Left renal cortex interstitium (tissue), 4 donors: ENCODE measurements at regions not wholly inside any gene's neighbourhood (a gene's known extent, or its start where the extent isn't known, plus 50 kb on each side); places are given as distances from the start of the nearest gene placed in this dataset.

Experiments
- DNase-seq, 4 donors: peaks; one replicate each; pipeline ENCODE4 v3.0.0-alpha.2; 2013; ENCODE audit warnings: low read depth in 4 of 4, low spot score in 2 of 4, missing footprints in 1 of 4

DNA sequence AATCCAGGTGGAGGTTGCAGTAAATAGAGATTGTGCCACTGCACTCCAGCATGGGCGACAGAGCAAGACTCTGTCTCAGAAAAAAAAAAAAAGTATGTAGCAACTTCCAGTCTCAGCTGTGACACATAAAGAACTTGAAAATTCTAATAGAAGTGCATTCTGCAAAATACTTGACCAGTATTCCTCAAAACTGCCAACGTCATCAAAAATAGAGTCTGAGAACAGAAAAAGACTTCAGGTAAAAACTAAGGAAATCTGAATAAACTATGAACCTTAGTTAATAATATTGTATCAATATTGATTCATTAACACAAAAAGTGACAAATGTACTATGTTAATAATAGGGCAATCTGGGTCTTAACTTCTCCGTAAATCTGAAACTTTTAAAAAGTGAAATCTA, 76.7 kb upstream of the WDR75 start:
- DNase-seq, result no peak

DNA sequence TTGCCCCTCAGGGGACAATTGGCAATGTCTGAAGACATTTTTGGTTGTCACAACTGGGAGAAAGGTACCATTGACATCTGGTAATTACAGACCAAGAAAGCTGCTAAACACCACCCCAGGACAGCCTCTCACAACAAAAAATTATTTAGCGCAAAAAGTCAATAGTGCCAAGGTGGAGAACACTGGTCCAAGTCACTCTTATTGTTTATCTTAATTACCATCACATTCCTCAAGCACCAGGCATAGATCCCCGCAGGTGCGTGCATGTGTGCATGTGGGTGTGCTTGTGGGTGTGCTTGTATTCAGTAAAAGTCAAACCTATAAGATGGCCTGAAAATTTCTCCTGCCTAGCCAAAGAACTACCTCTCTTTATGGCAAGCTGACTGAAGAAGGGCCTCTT, 74.9 kb upstream of the WDR75 start:
- DNase-seq, result no peak

DNA sequence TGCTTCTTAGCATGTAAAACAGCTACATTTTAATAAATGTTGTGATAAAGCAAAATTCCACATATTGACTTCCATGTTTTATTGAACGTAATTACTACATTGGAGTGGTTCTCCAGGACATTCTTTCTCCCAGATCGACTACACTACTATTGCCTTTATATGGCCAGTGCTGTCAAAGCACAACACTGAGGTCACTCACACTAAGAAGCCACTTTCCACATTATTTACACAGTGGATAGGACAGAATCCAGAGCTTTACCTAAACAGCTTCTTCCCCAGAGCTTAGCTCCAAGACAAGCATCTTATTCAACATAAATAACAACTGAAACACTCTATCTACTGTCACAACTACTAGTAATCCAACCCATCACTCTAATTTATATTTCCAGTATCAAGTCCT, 73.9 kb upstream of the WDR75 start:
- no peak for DNase-seq

DNA sequence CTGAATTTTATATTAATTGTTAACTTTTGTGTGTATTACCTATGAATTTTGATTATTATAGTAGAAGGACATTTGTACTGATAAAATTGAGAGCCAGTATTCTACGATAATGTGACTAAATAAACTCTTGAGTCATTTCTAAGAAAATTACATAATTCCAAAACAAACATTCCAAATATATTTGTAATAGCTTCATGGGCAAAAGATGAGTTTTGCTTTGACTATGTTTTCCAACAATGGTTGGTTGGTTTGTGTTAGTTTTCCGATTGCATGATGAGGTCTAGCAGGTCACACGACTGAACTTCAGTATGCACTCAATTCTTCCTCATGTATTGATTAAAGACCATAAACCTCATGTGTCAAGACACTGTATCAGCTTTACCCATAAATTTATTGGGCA, 71.7 kb upstream of the WDR75 start:
- DNase-seq, result no peak

DNA sequence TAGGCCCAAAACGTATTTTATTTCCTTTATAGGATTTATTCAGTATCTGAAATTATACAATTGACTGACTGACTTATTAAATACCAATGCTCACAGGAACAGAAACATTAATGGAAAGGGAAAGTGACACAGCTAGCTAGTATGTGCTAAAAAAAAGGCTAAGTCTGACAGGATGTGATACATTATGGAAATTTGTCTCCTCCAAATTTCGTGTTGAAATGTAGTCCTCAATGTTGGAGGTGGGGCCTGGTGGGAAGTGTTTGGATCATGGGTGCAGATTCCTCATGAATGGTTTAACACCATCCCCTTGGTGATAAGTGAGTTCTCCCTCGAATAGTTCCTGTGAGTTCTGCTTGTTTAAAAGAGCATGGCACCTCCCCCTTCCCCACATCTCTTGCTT, 70.6 kb upstream of the WDR75 start:
- no peak for DNase-seq

DNA sequence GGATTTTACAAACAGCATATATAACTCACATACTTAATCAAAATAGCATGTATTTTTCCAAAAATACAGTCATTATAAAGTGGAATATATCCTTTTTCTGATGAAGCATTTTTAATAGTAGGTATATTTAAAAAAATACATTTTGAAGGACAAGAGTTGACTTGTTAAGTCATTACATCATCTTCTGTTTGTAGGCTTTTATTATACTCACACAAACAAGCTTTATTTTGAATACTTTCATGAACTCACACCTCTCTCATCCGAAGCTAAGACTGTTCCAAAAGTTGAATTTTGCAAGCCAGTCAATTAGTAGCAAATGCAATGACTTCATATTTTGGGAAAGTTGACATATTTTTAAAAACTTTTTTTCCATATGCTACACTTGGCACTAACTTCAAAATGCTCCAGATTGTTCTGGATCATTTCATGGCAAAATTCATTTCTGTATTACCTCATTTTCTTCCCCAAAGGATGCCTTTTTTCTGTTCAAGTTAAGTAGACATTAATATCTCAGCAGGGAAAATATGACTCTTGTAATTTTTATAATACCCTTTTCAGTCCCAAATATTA, 68.5 kb upstream of the WDR75 start:
- no peak for DNase-seq

DNA sequence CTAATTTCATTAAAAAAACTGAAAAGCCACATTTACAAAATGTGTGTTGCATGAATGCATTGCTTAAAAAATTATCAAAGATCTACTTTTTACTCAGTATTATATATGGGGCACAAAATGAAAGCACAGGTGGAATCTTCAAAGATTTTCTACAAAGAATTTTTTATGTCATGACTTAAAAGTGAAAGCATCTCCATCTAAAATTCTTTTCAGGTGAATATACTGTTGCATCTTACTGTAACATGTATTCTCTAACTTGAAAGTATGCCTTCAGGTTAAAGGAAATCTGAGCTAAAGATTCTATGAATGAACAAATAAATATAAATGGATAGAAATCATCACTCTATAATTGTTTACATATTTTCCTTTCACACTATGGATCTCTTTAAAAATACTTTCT, 66.8 kb upstream of the WDR75 start:
- no peak for DNase-seq

DNA sequence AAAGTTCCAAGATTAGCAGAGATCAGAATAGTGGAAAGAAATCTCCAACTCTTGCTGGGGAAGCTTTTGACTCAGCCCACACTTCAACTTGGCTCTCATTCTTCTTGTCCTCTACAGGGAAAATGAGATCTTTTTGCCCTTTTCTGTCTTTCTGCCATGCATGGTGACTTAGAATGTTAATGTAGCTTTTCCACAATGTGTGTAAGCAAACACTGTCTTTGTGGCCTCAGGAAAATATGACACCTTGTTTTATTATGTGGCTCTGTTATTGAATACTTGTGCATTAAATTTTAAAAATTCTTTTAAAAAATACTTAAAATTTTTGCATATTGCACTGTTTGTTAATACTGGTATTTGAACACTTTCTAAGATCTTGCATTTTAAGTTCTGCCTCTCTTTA, 65.4 kb upstream of the WDR75 start:
- no peak for DNase-seq

DNA sequence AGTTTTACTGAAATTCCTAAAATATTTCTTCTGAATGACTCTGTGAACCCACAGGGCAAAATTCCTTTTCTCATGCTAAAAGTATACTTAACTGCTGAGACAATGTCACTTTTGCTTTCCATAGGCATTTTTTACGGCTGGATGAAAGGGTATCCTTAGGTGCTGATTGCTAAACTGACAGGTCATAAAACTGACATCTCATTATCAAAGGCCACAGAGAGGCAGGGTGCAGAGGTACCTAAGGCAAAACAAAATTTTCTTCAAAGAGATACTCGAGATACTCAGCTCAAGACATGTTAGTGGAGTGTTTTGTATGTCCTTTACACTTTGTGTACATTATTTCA, 62.0 kb upstream of the WDR75 start:
- DNase-seq, result no peak

DNA sequence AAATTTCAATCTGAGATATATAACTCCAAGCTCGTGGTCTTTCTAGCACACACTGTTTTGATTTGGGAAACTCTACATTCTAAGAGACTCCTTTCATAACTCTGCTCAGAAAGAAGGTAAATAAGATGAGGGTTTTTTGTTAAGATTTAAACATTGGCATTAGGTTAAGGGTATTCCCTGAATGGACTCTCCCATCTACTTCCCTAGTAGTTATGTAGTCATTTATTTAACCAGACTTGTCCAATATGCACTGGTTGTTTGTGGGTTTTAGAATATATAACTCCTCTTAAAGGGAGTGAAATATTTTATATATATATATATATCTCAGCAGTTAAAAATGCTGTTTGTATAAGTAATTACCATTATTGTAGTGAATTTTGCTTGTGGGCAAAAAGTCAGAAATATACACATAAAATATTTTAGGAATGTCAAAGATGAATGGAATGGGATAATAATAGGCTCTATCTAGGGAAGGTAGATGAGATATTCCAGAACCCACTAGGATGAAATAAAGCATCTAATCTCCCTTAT, 61.5 kb upstream of the WDR75 start:
- DNase-seq, result no peak

DNA sequence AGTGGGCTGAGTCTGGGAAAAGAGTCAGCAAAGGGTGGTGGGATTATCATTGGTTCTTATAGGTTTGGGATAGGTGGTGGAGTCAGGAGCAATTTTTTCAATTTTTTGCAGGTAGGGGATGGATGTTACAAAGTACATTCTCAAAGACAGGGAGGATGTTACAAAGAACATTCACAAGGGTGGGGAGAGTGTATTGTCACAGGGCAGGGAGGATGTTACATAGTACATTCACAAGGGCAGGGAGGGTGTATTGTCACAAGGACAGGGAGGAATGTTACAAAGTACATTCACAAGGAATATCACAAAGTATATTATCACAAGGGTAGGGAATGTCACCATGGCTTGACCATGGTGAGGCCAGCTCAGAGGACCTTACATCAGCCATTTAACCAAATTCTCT, 58.6 kb upstream of the WDR75 start:
- no peak for DNase-seq

DNA sequence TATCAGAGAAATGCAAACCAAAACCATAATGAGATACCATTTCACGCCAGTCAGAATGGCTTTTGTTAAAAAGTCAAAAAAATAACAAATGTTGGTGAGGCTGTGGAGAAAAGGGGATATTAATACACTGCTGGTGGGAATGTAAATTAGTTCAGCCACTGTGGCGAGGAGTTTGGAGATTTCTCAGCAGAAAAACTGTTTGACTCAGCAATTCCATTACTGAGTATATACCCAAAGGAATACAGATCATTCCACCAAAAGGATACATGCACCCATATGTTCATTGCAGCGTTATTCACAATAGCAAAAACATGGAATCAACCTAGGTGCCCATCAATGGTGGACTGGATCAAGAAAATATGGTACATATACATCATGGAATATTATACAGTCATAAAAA, 54.5 kb upstream of the WDR75 start:
- DNase-seq, result no peak

DNA sequence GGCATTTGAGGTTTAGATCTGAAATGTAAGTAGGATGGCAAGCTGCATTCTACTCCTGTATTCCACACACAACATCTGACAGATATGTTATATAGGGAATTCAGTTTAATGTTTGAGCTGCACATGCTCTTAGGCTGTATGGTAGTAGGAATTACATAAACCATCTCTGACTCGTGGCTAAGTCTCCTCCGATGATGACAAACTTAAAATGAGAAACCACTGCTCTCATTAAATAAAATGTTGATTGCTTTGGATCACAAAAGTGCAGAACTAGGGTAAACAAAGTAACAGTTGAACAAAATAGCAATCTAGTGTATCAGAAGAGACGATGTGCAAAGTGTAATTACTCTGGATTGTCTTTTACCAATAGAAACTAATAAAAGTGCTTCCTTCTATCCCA, 50.1 kb upstream of the WDR75 start:
- DNase-seq, result no peak
